Activated CD8-positive, alpha-beta T cell treated with anti-CD3 and anti-CD28 coated beads for 36 hours (primary cell): ENCODE measurements at regions not wholly inside any gene's neighbourhood (a gene's known extent, or its start where the extent isn't known, plus 50 kb on each side); places are given as distances from the start of the nearest gene placed in this dataset.

Experiments
- ATAC-seq: fragments of 200-7000 bp; cut with Tn5 transposase; one replicate; pipeline ENCODE4 v1.10.0; 2021; ENCODE audit warnings: mild to moderate bottlenecking, moderate library complexity
- CTCF ChIA-PET: fragments of 350-600 bp; sonication (Branson Sonifier 250); formaldehyde crosslinking; loops from one replicate; lab custom pipeline; 2021; ENCODE audit warnings: antibody characterized with exemption; lab: Charles Lee
- POLR2A ChIA-PET: fragments of 350-600 bp; sonication (Branson Sonifier 250); formaldehyde crosslinking; loops from one replicate; lab custom pipeline; 2021; ENCODE audit warnings: antibody characterized with exemption; lab: Charles Lee
- DNase-seq: peaks from one replicate; pipeline ENCODE4 v3.0.0-alpha.2; 2020
- H3K27ac Mint-ChIP-seq: one replicate; pipeline ENCODE4 v1.8.0; 2021; ENCODE audit warnings: mild to moderate bottlenecking, mixed read lengths
- H3K27me3 Mint-ChIP-seq: one replicate; pipeline ENCODE4 v1.8.0; 2021; ENCODE audit warnings: mixed read lengths
- H3K36me3 Mint-ChIP-seq: one replicate; pipeline ENCODE4 v1.8.0; 2021; ENCODE audit warnings: low read depth, mixed read lengths
- H3K4me1 Mint-ChIP-seq: one replicate; pipeline ENCODE4 v1.8.0; 2021; ENCODE audit warnings: low read depth, mixed read lengths
- H3K4me3 Mint-ChIP-seq: one replicate; pipeline ENCODE4 v1.8.0; 2021; ENCODE audit warnings: mild to moderate bottlenecking, moderate library complexity, mixed read lengths
- H3K9me3 Mint-ChIP-seq: one replicate; pipeline ENCODE4 v1.8.0; 2021; ENCODE audit warnings: mixed read lengths
- CTCF ChIP-seq: fragments of 200-600 bp; IDR thresholded peaks from one replicate; pipeline ENCODE4 v1.8.0; 2022; ENCODE audit warnings: antibody characterized with exemption, mild to moderate bottlenecking
- intact Hi-C: fragments of 100-400 bp; cut with micrococcal nuclease; formaldehyde crosslinking; loops from one replicate; pipeline ENCODE4 v1.10.0; 2022

- H3K36me3 Mint-ChIP-seq: no peaks in the 10 kb centered on the region
- CTCF ChIA-PET: no interaction called here
- DNase-seq: no peak
- ATAC-seq: no peak
- H3K4me1 Mint-ChIP-seq: no peaks in the 10 kb centered on the region
- H3K27me3 Mint-ChIP-seq: no peaks in the 10 kb centered on the region
- H3K9me3 Mint-ChIP-seq: peaks cover 2% of the 10 kb centered on the region
- H3K4me3 Mint-ChIP-seq: no peak overlapping the region
- POLR2A ChIA-PET: no interaction called here
- intact Hi-C loops: no loop called here
- TF ChIP-seq CTCF: no peak
- H3K27ac Mint-ChIP-seq: no peak overlapping the region
These were observed 420.3 kb upstream of the PRICKLE1 start for GRCh38 chr12:43009846-43010240.

- TF ChIP-seq CTCF: no peak
- ATAC-seq (no peak), DNase-seq (no peak)
- Mint-ChIP-seq H3K9me3 (peaks cover 2% of the 10 kb centered on the region), H3K4me3 (no peak overlapping the region), H3K36me3 (no peaks in the 10 kb centered on the region), H3K27ac (no peak overlapping the region), H3K27me3 (no peaks in the 10 kb centered on the region), H3K4me1 (no peaks in the 10 kb centered on the region)
- intact Hi-C loops: no loop called here
- ChIA-PET CTCF (no interaction called here), POLR2A (no interaction called here)
These were observed 419.7 kb upstream of the PRICKLE1 start for GRCh38 chr12:43008953-43009845.

- intact Hi-C loops: no loop called here
- CTCF ChIA-PET: no interaction called here
- TF ChIP-seq CTCF: no peak
- POLR2A ChIA-PET: no interaction called here
- Mint-ChIP-seq H3K27ac (no peak overlapping the region), H3K9me3 (no peaks in the 10 kb centered on the region), H3K36me3 (no peaks in the 10 kb centered on the region), H3K27me3 (no peaks in the 10 kb centered on the region), H3K4me1 (no peaks in the 10 kb centered on the region), H3K4me3 (no peak overlapping the region)
- ATAC-seq (no peak), DNase-seq (no peak)
These were observed 415.4 kb upstream of the PRICKLE1 start for GRCh38 chr12:43004908-43005307.

- Mint-ChIP-seq H3K36me3 (no peaks in the 10 kb centered on the region), H3K4me1 (no peaks in the 10 kb centered on the region), H3K27me3 (no peaks in the 10 kb centered on the region), H3K9me3 (no peaks in the 10 kb centered on the region), H3K4me3 (no peak overlapping the region), H3K27ac (no peak overlapping the region)
- CTCF ChIA-PET: no interaction called here
- ATAC-seq: no peak
- no peak for DNase-seq
- intact Hi-C loops: no loop called here
- no peak for TF ChIP-seq CTCF
- POLR2A ChIA-PET: no interaction called here
These were observed 414.6 kb upstream of the PRICKLE1 start for GRCh38 chr12:43004141-43004540.

- H3K36me3 Mint-ChIP-seq: no peaks in the 10 kb centered on the region
- H3K27ac Mint-ChIP-seq: no peak overlapping the region
- no peaks in the 10 kb centered on the region for H3K4me1 Mint-ChIP-seq
- H3K9me3 Mint-ChIP-seq: no peaks in the 10 kb centered on the region
- no peak overlapping the region for H3K4me3 Mint-ChIP-seq
- no peak for ATAC-seq
- no peak for DNase-seq
- intact Hi-C loops: no loop called here
- TF ChIP-seq CTCF: no peak
- CTCF ChIA-PET: no interaction called here
- no peaks in the 10 kb centered on the region for H3K27me3 Mint-ChIP-seq
- POLR2A ChIA-PET: no interaction called here
These were observed 407.4 kb upstream of the PRICKLE1 start for GRCh38 chr12:42996869-42997431.
